Caki2 (cell line): ENCODE measurements at regions not wholly inside any gene's neighbourhood (a gene's known extent, or its start where the extent isn't known, plus 50 kb on each side); places are given as distances from the start of the nearest gene placed in this dataset.
A peak's percentile ranks its signal among the peaks of the same experiment; 100 is the strongest.
"Not testable (repeated sequence)": the region's sequence is repeated elsewhere in the genome, so short reads cannot be mapped to it uniquely, and the experiment has no call there.

Experiments
- DNase-seq: peaks from one replicate; pipeline ENCODE4 v3.0.0-alpha.2; 2015; ENCODE audit warnings: low read depth
- in situ Hi-C: cut with HindIII; loops from 2 replicates; pipeline ENCODE4 v1.10.0; 2016; ENCODE audit warnings: low sequenced_read_pairs, low pct_unique_long_range_greater_than_20kb, mixed read lengths

DNA sequence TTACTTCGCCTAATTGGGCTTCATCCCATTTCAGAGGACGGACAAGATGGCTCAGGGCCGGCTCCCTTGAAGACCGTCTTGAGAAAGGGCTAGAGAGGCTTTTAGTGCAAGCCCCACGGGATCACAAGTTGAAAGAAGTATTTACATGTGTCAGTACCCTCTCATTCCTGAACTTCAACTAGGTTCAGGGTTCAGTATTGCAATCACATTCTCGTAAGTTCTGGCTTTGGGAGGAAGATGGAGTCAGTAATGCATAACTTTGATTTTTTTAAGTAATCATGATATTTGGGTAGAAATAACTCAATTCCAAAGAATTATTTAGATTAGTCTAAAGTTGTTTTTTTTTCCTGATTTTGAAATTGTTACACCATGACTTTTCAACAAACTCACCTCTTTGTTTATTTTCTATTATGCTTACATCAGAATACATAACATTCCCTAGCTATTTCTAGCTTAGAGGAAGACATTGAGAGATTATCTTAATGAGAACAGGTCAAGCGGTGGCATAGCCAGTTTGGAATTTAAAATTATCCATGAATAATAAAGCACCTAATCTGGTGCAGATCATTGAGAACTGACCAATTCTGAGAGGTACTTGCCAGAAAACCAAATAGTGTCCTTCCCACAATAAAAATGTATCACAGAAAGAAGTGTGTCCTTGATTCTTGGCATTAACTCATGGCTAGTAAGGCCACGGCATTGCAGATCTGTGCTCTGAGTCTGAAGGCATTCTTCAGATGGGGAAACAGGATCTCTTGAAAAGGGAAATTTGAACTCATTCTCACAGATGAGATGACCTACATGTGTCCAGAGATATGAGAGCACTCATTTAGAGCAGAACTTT, 92.1 kb upstream of the BLID start:
- in situ Hi-C loops = no loop called here
- peak; percentile 66 for DNase-seq

DNA sequence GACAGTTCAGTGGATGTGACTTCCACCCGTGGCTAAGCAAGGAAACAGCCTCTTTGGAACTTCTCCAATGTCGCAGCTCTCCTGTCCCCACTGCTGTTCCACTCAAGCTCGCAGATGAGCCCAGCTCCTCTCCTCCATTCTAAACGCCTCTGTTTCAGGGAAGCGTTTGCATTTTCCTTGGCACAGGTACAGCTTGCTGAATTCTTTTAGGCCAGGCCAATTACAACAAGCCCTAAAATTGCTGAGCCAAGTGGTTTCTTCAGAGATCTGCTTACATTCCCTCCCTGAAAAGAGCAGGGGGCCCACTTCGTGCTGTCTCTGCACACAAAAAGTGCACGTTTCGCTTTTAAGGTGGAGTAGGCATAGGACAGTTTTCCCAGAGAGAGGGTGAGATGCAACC, 91.5 kb upstream of the BLID start:
- no peak for DNase-seq
- in situ Hi-C loops = no loop called here

DNA sequence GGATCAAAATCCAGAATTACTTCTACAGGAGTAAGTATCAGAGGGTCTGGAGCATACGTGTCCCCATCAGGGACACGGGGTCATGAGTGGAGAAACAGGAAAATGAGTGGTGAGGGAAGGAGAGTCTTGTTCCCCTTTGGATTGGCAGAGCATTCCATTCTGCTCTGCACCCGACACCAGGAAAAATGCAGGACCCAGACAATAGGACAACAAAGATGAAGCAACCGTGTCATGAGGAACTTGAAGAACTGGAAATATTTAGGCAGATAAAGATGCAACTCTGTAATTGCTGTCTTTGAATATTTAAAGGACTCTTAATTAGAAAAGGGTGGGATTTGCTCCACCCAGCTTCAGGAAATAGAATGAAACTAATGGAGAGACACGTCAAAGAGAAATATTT, 89.0 kb upstream of the BLID start:
- in situ Hi-C loops = no loop called here
- no peak for DNase-seq

DNA sequence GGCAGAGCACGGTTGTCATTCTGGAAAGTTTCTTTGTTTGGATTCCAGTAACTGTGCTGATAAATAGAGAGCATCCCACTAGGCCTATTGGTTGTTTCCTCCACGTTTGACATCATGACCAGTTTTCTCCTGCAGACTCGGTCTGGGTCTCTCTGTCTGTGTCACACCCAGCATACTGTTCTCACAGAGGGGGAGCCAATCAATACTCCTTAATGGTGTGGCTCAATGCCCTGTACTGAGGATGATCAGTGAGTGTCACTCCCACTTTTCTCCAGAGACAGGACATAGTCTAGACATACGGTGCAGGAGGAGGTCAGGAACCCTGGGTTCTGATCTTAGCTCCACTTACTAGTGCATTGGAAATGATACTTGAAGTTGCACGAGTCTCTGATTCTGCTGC, 88.2 kb upstream of the BLID start:
- in situ Hi-C loops = no loop called here
- no peak for DNase-seq

DNA sequence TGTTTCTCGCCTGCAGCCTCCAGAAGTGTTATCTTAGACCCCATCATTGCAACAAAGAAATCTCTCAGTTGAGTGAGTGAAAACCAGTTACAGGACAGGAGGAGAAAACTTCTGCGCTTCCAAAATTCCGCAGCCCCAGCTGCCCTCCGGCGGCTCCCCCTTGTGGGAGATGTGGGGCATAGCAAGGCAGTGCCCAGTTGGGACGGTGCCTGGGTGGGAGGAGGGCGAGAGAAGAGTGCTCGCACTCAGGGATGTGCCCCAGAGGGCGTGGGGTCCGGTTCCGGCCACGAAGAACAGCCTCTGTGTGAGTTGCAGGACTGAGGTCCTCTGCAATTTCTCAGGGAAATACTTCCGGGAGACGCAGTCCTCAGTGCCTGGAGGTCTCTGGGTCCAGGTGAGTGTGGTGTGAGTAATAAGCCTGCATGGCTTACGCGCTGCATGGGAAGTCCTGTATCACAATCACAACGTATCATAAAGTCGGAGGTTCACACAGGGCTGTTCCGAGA, 87.0 kb upstream of the BLID start:
- in situ Hi-C loops = no loop called here
- peak; percentile 63 for DNase-seq

DNA sequence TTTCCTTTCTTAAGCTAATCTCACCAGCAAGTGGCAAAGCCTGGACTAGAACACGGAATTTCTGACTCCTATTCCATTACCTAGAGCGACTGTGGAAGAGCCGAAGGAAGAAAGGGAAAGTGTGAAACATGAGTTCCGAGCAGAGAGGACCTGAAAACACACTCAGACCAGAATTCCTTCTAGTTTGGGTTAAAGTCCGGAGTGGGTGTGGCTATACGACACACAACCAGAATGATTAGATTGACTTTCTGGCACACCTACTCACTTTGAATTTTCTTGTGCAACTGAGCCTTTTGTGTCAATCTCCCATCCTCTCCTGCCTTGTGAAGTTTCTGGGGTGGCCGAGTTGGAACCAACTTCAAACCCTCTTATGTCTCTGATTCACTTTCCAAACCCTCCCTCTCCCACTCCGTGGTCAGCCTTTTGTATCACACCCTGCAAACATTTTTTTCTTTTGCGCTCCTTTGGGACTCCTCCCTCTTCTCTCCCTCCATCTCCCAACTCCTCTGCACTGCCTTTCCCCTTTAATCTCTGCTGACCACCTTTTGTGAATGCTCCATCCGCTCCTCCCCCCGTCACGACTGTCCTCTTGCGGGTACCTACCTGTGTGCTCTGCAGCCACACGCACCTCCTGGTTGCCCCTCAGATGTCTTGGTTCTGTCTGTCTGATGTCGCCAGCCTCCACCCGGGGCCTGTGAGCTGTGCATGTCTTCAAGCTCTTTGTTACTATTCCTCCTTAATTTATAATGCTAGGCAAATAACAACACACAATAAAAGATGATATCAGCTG, 86.3 kb upstream of the BLID start:
- peak; percentile 62 for DNase-seq
- in situ Hi-C loops = no loop called here

DNA sequence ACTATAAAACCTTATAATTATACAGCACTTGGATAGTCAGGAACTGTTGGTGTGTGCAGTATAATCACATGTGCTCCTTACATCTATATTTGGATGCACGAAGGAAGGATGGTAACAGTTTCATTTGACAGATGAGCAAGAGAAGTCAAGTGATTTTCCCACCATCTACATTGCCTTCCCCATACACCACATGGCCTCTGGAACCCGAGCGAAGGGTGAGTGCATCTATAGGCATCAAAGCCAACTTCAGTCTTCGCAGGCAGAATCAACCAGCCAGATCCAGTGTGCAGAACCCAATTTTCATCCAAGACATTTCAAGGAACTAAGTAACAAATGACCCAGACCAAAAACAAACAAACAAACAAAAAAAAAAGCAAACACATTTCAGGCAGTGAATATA, 85.1 kb upstream of the BLID start:
- in situ Hi-C loops = no loop called here
- DNase-seq = no peak

- DNase-seq = no peak
Observed at GRCh38 chr11:122199661-122200060, 83.6 kb upstream of the BLID start.

GRCh38 chr11:122198291-122198983, 82.4 kb upstream of the BLID start:
- DNase-seq = peak; percentile 70
- in situ Hi-C loops = no loop called here

More at GRCh38 chr11:122199661-122200060, 83.6 kb upstream of the BLID start:
- in situ Hi-C loops = no loop called here

GRCh38 chr11:122197066-122197987, 81.3 kb upstream of the BLID start:
- in situ Hi-C loops = no loop called here
- peak; percentile 84 for DNase-seq

DNA sequence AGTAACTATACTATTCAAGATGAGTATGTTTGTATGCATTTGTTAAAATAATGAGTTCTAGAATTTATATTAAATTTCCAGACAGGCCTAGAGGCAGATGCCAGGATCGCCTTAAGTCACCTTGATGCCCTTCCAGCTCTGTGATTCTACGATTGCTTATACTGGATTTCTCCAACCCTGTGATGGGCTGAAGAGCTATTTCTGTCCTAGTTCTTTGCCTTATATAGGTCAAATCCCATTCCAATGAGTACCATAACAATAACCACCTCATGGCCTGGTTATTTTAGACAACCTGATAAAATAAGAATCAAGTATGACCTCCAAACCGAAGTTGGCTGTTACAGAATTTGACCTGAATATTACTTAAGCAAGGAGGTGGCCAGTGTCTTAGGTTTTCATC, 79.8 kb upstream of the BLID start:
- in situ Hi-C loops = no loop called here
- DNase-seq = no peak

GRCh38 chr11:122193881-122194480, 78.0 kb upstream of the BLID start:
- in situ Hi-C loops = not testable (repeated sequence)

GRCh38 chr11:122193457-122193856, 77.4 kb upstream of the BLID start:
- in situ Hi-C loops = no loop called here
- no peak for DNase-seq

More at GRCh38 chr11:122193881-122194480, 78.0 kb upstream of the BLID start:
- DNase-seq = not testable (repeated sequence)

GRCh38 chr11:122192634-122193255, 76.7 kb upstream of the BLID start:
- no peak for DNase-seq
- in situ Hi-C loops = no loop called here

DNA sequence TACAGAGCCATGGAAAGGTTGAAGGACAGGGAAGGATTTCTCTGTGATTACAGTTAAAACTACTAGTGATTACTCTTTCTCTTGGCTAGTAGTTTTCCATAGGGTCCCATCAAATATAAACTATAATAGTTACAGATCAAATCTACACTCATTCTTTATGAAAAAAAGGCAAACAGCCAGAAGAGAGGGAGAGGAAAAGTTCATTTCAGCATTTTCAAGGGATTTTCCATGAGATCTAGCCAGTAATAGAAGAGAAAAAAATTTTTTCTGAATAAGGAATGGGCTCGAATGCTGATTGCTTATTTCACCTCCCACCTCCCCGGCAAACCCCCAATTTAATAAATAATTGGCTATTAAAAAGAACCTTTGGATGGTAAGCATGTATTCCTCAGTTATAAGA, 74.8 kb upstream of the BLID start:
- in situ Hi-C loops = no loop called here
- no peak for DNase-seq

GRCh38 chr11:122189229-122189628, 73.2 kb upstream of the BLID start:
- in situ Hi-C loops = no loop called here
- DNase-seq = peak; percentile 63
